ENCODE measurements at regions not wholly inside any gene's neighbourhood (a gene's known extent, or its start where the extent isn't known, plus 50 kb on each side); places are given as distances from the start of the nearest gene placed in this dataset.

DNA sequence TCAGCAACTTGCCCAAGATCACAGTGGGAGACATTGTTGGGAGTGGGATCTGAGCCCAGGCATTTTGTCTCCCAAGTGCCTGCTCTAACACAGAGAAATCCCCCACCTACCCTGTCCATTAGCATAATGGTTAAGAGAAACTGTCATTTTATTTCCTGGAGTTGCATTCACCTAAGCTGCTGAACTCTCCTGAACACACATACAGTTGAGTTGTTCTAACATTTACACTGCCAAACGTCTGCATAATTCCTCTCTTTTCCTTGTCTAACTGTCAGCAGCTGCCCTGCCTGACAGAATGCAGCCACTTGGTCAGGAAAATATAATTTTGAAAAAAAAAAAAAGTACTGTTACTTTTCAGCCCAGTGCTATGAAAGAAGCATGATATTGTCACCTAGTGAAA, 396.3 kb upstream of the PIK3C3 start:
- Histone ChIP-seq H3K4me3 (ENCODE audit: low read depth, low read length) (no peak overlapping the region), H3K36me3 (ENCODE audit: control insufficient read depth, insufficient read depth, low read length) (no peaks in the 10 kb centered on the region), H3K9me3 (ENCODE audit: control insufficient read depth, insufficient read depth, low read length) (no peaks in the 10 kb centered on the region), H3K27me3 (ENCODE audit: control insufficient read depth, insufficient read depth, low read length) (no peaks in the 10 kb centered on the region), H3K4me1 (ENCODE audit: control insufficient read depth, insufficient read depth, low read length) (no peaks in the 10 kb centered on the region), H3K27ac (ENCODE audit: low read depth, low read length) (no peak overlapping the region)
- peak in 2 of 6 donors; percentile 24 to 36 for DNase-seq (ENCODE audit: low read depth in 4 of 6, low spot score in 6 of 6)
- WGBS (ENCODE audit: insufficient coverage): no CpG with 5 or more reads among the region's 1 CpG

DNA sequence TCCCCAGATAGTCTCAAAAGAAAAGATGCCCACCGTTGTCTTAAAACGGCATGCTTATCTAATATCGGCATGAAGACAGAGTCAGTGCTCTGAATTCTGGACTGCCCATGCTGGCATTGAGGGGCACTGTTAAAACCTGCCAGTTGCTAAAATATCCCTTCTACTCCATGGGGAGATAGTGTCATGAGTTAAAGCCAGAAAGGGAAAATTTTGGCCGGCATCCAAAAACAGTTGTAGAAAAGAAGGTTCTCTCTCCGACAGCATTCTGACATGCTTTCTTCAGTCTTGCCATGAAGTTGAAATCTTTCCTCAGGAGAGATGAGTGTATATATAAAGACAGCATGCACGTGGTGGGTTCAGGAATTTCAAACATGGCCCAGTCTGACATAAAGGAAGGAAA, 401.3 kb upstream of the PIK3C3 start:
- Histone ChIP-seq H3K36me3 (ENCODE audit: control insufficient read depth, insufficient read depth, low read length) (no peaks in the 10 kb centered on the region), H3K27me3 (ENCODE audit: control insufficient read depth, insufficient read depth, low read length) (no peaks in the 10 kb centered on the region), H3K9me3 (ENCODE audit: control insufficient read depth, insufficient read depth, low read length) (no peaks in the 10 kb centered on the region), H3K4me1 (ENCODE audit: control insufficient read depth, insufficient read depth, low read length) (no peaks in the 10 kb centered on the region), H3K4me3 (ENCODE audit: low read depth, low read length) (no peak overlapping the region), H3K27ac (ENCODE audit: low read depth, low read length) (no peak overlapping the region)
- DNase-seq (ENCODE audit: low read depth in 4 of 6, low spot score in 6 of 6): peak in 2 of 6 donors; percentile 30 to 55
- 65% methylated on average over 4 of the region's 6 CpGs for WGBS (ENCODE audit: insufficient coverage)

DNA sequence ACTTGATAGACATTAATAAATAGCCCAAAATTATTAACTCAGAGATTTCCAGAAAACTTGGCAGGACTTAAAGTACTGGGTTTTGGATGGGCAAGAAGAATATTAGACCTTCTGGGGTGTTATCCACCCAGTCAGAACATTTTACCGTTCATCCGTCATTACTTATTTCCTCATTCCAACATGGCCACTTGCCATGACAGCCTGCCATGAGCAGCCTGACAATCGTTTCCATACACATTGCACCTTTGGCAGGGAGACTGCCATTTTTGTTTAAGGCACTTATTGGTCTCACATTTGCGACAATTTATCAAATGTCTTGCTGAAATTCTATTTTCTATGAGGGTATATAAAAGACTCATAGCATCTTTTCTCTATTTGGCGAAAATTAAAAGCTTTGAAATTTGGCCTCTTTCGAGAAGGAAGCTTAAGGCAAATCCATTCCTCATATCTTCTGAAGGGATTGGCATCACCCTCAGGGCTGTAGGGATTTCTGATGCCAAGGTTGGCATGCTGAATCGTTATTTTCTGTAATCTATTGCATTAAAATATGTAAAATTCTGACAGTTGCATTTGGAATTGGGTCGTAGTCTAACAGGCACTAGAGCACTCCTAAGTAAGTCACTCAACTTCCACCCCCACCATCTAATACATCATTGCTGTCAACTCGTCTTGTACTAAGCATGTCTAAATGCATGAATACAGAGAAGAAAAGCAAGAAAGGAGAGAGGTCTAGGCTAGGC, 406.3 kb upstream of the PIK3C3 start:
- H3K27me3 ChIP-seq (ENCODE audit: control insufficient read depth, insufficient read depth, low read length): no peaks in the 10 kb centered on the region
- 100% methylated on average over 2 of the region's 9 CpGs for WGBS (ENCODE audit: insufficient coverage)

GRCh38 chr18:41545091-41545888, 409.7 kb upstream of the PIK3C3 start:
- Histone ChIP-seq H3K4me1 (ENCODE audit: control insufficient read depth, insufficient read depth, low read length) (no peaks in the 10 kb centered on the region), H3K27ac (ENCODE audit: low read depth, low read length) (no peak overlapping the region)
- WGBS (ENCODE audit: insufficient coverage): no CpG with 5 or more reads among the region's 2 CpGs

More for the DNA sequence above, 406.3 kb upstream of the PIK3C3 start:
- Histone ChIP-seq H3K9me3 (ENCODE audit: control insufficient read depth, insufficient read depth, low read length) (no peaks in the 10 kb centered on the region), H3K4me3 (ENCODE audit: low read depth, low read length) (no peak overlapping the region), H3K36me3 (ENCODE audit: control insufficient read depth, insufficient read depth, low read length) (no peaks in the 10 kb centered on the region), H3K4me1 (ENCODE audit: control insufficient read depth, insufficient read depth, low read length) (no peaks in the 10 kb centered on the region), H3K27ac (ENCODE audit: low read depth, low read length) (no peak overlapping the region)
- DNase-seq (ENCODE audit: low read depth in 4 of 6, low spot score in 6 of 6): peak in 2 of 6 donors; percentile 37 to 86

DNA sequence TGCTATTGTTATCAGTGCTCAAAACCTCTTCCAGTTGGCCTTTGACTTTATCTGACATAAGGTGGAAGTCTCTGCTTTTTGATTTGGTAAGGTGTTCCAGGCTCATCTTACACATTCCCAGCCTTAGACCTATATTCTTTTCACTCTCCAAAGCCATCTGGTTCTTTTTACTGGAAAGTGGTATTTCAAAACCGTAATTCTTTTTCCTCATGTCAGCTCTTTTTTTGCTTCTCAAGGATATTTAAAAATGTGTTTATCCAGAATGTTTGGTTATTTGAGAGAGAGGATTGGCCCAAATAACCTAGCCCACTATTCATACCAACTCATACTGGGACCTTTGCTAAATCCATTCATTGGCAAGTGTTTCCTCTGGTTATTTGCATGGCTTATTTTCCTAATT, 411.2 kb upstream of the PIK3C3 start:
- Histone ChIP-seq H3K27ac (ENCODE audit: low read depth, low read length) (no peak overlapping the region), H3K4me3 (ENCODE audit: low read depth, low read length) (no peak overlapping the region), H3K27me3 (ENCODE audit: control insufficient read depth, insufficient read depth, low read length) (no peaks in the 10 kb centered on the region), H3K9me3 (ENCODE audit: control insufficient read depth, insufficient read depth, low read length) (no peaks in the 10 kb centered on the region), H3K4me1 (ENCODE audit: control insufficient read depth, insufficient read depth, low read length) (no peaks in the 10 kb centered on the region), H3K36me3 (ENCODE audit: control insufficient read depth, insufficient read depth, low read length) (no peaks in the 10 kb centered on the region)
- no peak for DNase-seq (ENCODE audit: low read depth in 4 of 6, low spot score in 6 of 6)
- WGBS (ENCODE audit: insufficient coverage): no CpG with 5 or more reads among the region's 1 CpG

More at GRCh38 chr18:41545091-41545888, 409.7 kb upstream of the PIK3C3 start:
- Histone ChIP-seq H3K27me3 (ENCODE audit: control insufficient read depth, insufficient read depth, low read length) (no peaks in the 10 kb centered on the region), H3K36me3 (ENCODE audit: control insufficient read depth, insufficient read depth, low read length) (no peaks in the 10 kb centered on the region), H3K9me3 (ENCODE audit: control insufficient read depth, insufficient read depth, low read length) (no peaks in the 10 kb centered on the region), H3K4me3 (ENCODE audit: low read depth, low read length) (no peak overlapping the region)
- no peak for DNase-seq (ENCODE audit: low read depth in 4 of 6, low spot score in 6 of 6)

DNA sequence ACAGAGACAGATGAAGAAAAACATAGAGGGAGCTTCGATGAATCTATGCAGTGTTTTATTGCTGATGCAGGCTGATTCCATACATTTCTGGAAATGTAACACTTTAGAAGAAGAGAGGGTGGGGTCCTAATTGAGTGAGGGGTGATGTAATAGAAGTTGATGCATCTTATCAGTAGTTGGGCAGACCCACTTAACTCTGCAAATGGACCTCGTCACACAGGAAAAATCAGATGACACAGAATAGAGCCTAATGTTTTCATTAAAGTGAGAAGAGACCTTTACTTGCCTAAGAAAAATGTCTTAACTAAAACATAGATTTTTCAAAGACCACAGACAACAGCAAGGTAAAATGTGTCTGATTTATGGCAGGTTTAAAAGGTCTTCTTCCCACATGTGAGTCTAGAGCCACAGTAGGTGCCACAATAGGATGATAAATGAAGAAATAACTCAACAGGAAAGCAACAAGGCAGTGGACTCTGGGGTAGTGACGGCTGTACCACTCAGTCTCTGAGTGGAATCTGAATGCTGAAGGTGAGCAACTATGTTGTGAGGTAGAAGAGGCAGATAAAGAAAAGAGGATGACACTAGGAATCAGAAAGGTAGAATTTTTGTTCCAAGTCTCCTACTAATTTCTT, 414.7 kb upstream of the PIK3C3 start:
- Histone ChIP-seq H3K36me3 (ENCODE audit: control insufficient read depth, insufficient read depth, low read length) (no peaks in the 10 kb centered on the region), H3K9me3 (ENCODE audit: control insufficient read depth, insufficient read depth, low read length) (no peaks in the 10 kb centered on the region), H3K4me1 (ENCODE audit: control insufficient read depth, insufficient read depth, low read length) (no peaks in the 10 kb centered on the region), H3K4me3 (ENCODE audit: low read depth, low read length) (no peak overlapping the region), H3K27me3 (ENCODE audit: control insufficient read depth, insufficient read depth, low read length) (no peaks in the 10 kb centered on the region), H3K27ac (ENCODE audit: low read depth, low read length) (no peak overlapping the region)
- 81% methylated on average over 2 of the region's 3 CpGs for WGBS (ENCODE audit: insufficient coverage)
- DNase-seq (ENCODE audit: low read depth in 4 of 6, low spot score in 6 of 6): no peak

- Histone ChIP-seq H3K27ac (ENCODE audit: low read depth, low read length) (no peak overlapping the region), H3K27me3 (ENCODE audit: control insufficient read depth, insufficient read depth, low read length) (no peaks in the 10 kb centered on the region), H3K36me3 (ENCODE audit: control insufficient read depth, insufficient read depth, low read length) (no peaks in the 10 kb centered on the region), H3K4me3 (ENCODE audit: low read depth, low read length) (no peak overlapping the region), H3K9me3 (ENCODE audit: control insufficient read depth, insufficient read depth, low read length) (no peaks in the 10 kb centered on the region), H3K4me1 (ENCODE audit: control insufficient read depth, insufficient read depth, low read length) (no peaks in the 10 kb centered on the region)
- WGBS (ENCODE audit: insufficient coverage): no CpG with 5 or more reads among the region's 2 CpGs
- DNase-seq (ENCODE audit: low read depth in 4 of 6, low spot score in 6 of 6): no peak
Measured at GRCh38 chr18:41538751-41539150, 416.3 kb upstream of the PIK3C3 start.

GRCh38 chr18:41537666-41538065, 417.4 kb upstream of the PIK3C3 start:
- WGBS (ENCODE audit: insufficient coverage): 71% methylated on average over 2 of the region's 3 CpGs
- no peaks in the 10 kb centered on the region for H3K36me3 ChIP-seq (ENCODE audit: control insufficient read depth, insufficient read depth, low read length)
- no peak overlapping the region for H3K4me3 ChIP-seq (ENCODE audit: low read depth, low read length)
- H3K9me3 ChIP-seq (ENCODE audit: control insufficient read depth, insufficient read depth, low read length): no peaks in the 10 kb centered on the region
- no peaks in the 10 kb centered on the region for H3K27me3 ChIP-seq (ENCODE audit: control insufficient read depth, insufficient read depth, low read length)
- no peaks in the 10 kb centered on the region for H3K4me1 ChIP-seq (ENCODE audit: control insufficient read depth, insufficient read depth, low read length)
- no peak overlapping the region for H3K27ac ChIP-seq (ENCODE audit: low read depth, low read length)
- no peak for DNase-seq (ENCODE audit: low read depth in 4 of 6, low spot score in 6 of 6)

DNA sequence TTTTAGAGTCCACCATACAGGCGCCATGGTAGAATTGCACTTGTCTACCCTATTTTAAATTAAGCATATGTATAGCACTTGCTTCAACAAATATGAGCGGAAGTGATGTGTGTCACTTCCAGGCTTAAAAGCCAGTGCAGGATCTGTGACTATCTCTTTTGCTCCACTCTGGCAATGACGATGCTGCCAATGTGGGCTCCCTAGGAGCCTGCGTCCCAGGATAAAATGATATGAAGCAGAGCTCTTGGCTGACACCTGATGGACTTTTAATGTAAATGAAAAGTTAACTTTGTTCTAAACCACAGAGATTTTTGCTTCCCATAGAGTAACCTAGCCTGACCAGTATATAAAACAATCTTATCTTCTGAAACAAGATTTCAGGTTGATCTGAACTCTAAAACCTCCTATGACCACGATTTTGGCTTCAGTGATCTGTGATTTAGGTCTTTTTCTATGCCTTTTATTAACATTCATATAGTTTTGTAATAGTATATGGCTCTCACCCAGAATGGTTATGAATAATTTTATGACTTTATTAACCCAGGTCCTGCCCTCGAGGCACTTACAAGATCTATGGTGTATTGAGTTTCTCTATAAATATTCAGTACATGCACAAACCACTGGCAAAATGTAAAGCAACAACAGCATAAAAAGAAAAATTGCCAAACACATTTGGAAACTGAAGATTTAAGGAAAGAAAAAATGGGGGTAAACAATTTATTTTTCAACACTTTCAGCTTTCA, 422.5 kb upstream of the PIK3C3 start:
- peak in 1 of 6 donors; percentile 34 for DNase-seq (ENCODE audit: low read depth in 4 of 6, low spot score in 6 of 6)
- no peaks in the 10 kb centered on the region for H3K36me3 ChIP-seq (ENCODE audit: control insufficient read depth, insufficient read depth, low read length)
- no peak overlapping the region for H3K4me3 ChIP-seq (ENCODE audit: low read depth, low read length)
- no peaks in the 10 kb centered on the region for H3K4me1 ChIP-seq (ENCODE audit: control insufficient read depth, insufficient read depth, low read length)
- no peaks in the 10 kb centered on the region for H3K27me3 ChIP-seq (ENCODE audit: control insufficient read depth, insufficient read depth, low read length)
- 67% methylated on average over 2 of the region's 6 CpGs for WGBS (ENCODE audit: insufficient coverage)
- no peaks in the 10 kb centered on the region for H3K9me3 ChIP-seq (ENCODE audit: control insufficient read depth, insufficient read depth, low read length)
- H3K27ac ChIP-seq (ENCODE audit: low read depth, low read length): no peak overlapping the region
